ENCODE measurements at regions not wholly inside any gene's neighbourhood (a gene's known extent, or its start where the extent isn't known, plus 50 kb on each side); places are given as distances from the start of the nearest gene placed in this dataset.

DNA sequence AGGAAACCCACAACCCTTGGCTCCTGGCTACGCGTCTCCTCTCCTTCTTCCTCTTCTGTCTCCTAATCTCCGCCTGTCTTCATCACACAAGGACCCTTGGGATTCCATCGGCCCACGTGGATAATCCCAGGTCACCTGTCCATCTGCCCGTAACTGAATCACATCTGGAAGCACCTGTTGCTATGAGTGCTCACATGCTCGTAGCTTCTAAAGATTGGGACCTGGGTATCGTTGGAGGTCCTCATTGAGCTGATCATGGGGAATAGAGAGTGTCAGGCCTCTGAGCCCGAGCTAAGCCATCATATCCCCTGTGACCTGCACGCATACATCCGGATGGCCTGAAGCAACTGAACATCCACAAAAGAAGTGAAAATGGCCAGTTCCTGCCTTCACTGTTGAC, 175.4 kb downstream of the SHOX start:
- no peak for DNase-seq (ENCODE audit: low read depth in 1 of 2, low spot score in 1 of 2)

DNA sequence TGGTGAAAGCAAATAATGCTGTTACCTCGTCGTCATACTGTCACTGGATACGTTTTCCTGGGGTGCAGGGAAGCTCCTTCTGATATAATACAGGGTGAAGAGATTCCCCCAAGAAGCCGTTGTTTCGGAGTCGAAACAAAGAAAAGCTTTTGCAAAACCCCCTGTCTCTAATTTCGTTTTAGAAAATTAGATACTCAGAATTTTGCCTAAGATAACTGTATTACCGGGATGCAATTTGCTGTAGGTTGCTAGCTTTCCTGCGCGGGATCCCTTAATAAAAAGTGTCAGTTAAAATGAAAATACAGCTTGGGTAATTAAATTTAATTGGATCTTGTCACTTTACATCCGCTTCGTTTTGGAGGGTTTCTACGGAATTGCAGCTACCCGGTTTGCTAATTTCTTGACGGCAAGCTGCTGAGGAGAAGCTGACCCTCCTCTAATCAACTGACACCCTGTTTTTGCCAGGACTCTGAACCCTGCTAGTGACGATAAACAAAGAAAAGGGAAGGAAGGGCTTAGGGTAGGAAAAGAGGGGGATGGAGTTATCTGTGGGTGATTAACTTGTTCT, 174.6 kb downstream of the SHOX start:
- DNase-seq (ENCODE audit: low read depth in 1 of 2, low spot score in 1 of 2) = no peak

DNA sequence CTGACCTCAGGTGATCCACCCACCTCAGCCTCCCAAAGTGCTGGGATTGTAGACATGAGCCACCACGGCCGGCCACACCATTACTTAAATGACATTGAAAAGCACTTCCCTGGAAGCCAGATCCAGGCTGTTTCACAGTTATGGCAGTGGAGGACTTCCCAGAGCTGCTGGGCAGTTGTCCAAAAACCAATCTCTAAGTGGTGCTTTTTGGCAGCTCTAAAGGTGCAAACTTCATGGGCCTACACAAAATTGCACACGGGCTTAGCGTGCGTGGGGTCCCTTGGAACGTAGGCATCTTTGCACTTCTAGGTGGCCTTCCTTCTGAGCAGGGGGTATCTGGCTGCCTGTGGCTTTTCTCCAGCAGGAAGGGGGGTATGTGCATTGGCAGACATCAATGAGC, 172.3 kb downstream of the SHOX start:
- no peak for DNase-seq (ENCODE audit: low read depth in 1 of 2, low spot score in 1 of 2)

DNA sequence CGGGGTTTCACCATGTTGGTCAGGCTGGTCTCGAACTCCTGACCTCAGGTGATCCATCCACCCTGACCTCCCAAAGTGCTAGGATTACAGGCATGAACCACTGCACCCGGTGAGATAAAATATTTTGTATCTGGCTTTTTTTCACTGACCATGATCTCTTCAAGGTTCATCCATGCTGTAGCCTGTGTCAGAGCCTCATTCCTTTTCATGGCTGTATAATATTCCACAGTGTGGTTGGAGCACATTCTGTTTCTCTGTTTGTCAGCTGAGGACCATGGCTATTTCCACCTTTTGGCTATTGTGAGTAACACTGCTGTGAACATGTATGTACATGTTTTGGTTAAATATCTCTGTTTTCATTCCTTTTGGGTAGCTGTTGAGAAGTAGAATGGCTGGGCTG, 169.2 kb downstream of the SHOX start:
- DNase-seq (ENCODE audit: low read depth in 1 of 2, low spot score in 1 of 2) = no peak

DNA sequence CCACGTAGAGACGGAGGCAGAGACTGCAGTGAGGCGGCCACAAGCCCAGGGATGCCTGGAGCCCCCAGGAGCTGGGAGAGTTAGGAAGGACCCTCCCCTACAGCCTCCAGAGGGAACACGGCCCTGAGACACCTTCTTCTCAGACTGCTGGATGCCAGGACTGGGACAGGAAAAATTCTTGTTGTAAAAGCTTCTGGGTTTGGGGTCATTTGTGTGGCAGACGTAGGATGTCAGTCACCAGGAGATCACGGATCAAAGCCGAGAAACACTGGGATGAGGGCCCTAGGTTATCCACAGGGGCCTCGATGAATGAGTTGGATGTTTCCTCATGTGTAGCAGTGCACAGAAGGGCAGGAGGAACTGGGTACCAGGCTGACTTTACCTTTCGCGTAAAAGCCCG, 163.7 kb downstream of the SHOX start:
- no peak for DNase-seq (ENCODE audit: low read depth in 1 of 2, low spot score in 1 of 2)

DNA sequence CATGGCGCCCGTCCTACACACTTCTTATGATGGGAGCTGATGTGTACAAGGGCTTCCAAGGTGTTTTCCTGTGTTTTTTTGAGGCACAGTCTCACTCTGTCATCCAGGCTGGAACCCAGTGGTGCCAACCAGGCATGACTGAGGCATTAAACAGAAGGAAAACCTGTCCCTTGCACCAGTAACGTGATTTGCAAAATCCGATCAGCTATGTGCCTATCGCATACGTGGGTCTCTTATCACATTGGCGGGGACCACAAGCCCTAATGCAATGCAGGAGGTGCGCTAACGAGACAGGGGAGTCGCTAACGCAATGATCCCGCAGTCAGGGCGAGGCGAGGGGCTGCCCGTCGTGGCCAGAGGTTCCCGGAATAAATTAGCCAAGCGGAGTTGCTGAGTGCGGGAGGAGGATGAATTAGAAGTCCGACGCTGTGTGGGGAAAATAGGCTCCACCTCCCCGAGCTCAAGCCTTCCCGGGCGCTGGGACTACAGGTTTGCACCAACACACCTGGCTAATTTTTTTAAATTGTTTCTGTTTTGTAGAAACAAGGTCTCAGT, 162.7 kb downstream of the SHOX start:
- DNase-seq (ENCODE audit: low read depth in 1 of 2, low spot score in 1 of 2) = no peak

DNA sequence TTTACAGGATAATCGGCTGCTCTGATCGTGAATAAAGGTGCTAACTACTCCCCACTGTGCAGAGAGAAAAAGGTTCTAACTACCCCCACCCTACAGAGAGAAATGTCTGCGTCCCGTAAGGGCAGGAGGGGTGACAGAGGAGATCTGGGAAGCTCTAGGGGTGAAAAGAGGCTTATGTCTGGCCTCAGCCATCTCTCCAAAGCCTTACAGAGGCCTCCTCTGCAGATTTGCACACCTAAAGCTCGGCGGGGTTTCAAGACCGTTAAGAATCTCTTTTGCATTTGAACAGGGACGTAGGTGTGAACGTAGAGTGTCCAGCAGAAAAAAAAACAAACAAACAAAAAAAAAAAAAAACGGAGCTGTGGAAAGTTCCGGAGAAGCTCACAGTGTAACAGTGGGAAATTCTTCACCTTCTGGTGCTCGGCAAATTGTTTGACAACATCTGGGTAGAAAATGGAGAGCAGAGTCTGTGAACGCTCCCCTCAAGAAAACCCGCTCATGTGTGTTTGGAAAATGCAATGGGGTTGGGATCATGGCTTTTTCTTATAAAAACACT, 161.0 kb downstream of the SHOX start:
- no peak for DNase-seq (ENCODE audit: low read depth in 1 of 2, low spot score in 1 of 2)

DNA sequence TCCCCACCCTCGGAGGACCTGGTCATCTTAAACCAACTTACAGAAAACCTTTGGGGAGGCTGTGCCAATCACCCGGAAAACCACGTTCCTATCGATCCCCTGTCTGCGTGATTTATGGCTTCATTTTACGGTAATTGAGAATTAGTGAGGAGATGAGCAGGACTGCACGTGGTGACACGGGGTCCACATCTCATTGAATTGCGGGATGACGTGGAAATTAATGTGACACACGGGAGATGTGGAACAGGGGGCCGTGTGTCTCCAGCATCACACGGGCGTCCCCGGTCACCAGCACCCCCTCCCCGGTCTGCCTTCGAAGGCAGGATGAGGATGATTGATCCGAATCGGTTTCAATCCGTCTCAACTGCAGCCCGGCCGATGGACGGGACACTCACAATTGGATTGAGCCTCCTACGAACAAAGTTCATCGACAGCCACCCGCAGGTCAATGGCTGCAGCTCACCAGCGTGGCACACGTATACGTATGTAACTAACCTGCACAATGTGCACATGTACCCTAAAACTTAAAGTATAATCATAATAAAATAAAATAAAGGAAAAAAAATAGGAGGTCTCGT, 160.3 kb downstream of the SHOX start:
- DNase-seq (ENCODE audit: low read depth in 1 of 2, low spot score in 1 of 2) = no peak

DNA sequence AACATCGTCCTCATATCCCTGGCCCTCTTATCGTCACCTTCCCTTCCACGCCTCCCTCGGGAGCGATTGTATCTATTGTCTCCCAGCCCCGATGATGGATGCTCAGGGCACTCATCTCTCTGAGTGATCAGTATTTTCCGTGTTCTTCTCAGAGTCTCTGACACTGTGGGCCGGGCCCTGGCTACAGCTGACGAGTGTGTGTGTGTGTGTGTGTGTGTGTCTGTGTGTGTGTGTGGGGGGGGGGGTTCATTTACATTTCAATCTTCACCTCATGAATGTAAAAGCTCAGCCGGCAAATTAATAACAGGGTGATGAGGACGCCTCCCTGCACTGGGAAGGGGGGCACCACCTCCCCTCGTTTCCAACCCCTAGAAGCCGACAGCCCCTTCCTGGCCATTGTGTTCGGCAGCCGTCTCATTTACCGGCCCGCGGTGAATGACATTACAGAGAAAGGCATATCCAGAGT, 159.5 kb downstream of the SHOX start:
- no peak for DNase-seq (ENCODE audit: low read depth in 1 of 2, low spot score in 1 of 2)

DNA sequence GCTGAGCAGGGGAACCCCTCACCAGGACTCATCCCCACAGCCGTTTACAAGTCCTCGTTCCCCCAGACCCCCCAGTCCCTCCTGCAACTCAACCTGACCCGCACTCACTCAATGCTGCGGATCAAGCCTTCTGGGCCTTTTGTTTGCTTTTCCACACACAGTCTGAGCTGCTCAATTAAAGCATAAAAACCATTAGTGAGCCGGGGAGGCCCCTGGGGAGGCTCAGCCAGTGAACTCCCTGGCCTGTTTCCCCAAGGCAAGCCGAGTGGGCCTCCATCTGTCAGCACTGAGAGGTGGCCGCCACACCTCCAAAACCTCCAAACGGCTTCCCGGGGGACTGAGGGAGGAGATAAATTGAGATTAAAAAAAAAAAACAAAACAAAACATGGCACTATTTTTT, 158.5 kb downstream of the SHOX start:
- no peak for DNase-seq (ENCODE audit: low read depth in 1 of 2, low spot score in 1 of 2)

DNA sequence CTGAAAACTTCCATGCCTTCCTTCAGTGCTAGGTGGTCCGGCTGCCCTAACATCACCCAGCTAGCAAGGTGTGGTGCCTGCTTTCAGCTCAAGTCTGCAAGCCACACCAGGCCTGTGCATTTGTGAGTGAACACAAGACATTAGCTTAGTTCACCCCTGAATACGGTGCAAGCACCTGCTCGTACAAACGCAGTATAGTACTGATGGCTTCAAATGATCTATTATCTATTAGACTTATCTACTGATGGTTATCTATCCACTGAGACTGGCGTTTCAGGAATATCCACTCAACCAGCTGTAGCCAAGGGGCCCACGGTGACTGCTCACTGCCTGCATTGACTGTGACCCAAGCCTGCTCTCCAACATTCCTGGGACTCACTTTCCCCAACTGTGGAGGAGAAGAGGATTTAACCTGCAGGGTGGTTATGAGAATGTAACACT, 155.9 kb downstream of the SHOX start:
- no peak for DNase-seq (ENCODE audit: low read depth in 1 of 2, low spot score in 1 of 2)

DNA sequence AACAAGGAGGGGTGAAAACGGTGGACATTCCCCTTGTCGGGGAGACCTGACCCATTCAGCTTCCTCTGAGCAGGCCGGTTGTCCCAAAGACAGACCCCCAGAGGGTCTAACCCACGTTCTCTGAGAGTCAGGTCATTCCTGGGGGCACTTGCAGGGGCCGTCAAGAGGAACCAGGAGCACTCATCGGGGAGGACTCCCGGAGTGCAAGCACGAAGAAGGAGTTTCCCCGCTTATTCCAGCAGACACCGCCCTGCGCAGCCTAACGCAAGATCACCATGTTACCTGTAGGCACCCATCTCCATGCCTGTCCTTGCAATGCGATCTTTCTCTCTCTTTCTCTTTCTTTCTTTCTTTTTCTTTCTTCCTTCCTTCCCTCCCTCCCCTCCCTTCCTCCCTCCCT, 154.2 kb downstream of the SHOX start:
- DNase-seq (ENCODE audit: low read depth in 1 of 2, low spot score in 1 of 2) = no peak

DNA sequence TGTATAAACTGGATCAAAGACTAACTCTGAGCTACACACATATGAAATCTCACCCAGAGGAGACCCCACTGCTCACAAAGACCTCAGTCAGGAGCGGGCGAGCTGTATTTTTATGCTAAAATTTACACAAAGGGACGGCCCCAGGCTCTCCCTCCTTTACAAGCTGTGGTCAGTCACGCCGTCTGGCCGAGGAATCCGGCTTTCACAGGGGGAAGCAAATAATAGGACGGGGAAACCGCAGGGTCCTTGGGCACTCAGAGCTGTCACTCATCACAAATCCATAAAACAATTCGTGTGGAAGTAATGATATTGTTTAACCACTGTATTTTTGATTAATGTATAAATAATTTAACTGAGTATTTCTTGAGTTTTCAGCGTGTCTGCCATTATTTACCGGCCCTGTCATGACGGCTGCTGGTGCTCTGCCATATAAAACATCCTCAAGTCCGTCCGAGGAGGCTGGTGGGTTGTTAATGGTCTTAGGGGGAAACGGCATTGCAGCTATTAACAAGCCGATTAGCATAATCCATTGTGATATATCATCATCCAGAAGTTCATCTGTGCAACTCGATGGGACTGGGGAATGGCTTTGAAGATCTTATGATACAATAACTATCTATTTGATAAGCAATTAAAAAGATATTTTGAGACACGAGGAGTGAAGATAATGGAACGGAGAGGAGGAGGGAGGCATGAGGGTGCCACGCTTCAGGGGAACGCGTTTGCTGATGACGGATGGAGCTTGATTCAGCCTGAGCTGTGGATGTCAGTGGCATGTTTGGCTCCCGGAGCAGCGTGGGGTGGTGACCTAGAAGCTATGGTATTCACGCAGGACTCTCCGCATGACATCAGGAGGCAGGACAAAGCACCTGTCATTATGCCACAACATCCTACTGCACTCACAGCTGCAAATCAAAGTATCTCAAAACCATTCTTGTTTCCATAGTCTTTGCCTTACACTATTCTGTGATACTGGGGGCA, 150.9 kb downstream of the SHOX start:
- no peak for DNase-seq (ENCODE audit: low read depth in 1 of 2, low spot score in 1 of 2)

DNA sequence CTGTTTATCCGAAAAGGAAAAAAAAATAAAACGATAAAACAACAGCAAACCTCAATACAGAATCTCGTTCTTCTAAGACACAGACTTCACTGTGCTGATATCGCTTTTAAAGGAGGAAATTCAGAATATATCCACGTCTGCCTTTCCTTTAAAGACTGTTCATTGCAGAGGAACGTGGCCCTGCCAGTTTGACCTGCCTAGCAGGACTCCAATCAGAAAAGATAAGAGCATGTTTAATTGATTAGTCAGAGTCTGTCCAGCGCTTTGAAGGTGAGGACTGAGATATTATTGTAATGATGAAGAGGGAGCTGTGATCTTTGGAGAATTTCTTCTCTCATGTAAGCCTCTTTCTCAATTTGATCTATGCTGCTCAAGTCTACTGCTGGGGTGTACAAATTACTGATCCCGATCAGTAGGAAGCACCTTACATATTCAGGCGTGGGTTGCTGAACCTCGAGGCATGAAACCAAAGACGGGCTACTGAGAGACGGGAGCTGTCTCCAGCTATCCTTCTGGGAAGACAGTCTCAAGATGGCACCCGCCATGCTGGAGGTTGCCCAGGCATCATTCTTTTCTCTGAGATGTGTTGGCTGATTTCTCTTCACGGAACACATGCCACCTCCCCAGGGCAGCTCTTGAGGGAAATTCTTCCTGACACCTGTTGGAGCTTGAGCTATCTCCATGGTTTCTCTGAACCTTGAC, 146.1 kb downstream of the SHOX start:
- no peak for DNase-seq (ENCODE audit: low read depth in 1 of 2, low spot score in 1 of 2)

DNA sequence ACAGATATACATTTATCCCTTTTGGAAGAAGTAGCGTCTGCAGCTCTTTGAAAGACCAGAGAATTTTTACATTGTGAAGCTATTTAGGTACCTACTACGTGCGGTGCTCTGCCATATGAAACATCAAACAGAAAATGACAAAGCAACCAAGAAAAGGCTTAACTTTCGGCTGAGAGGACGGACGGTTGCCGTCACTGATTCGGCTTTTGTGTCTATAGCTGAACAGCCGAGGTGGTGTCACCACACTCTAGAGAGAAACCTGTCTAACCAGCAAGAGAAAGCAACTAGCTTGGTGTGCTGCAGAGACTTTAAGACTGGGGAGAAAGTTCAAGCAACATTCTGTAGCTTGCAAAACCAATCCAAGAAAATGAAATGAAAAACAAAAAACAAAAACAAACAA, 145.5 kb downstream of the SHOX start:
- DNase-seq (ENCODE audit: low read depth in 1 of 2, low spot score in 1 of 2) = no peak

DNA sequence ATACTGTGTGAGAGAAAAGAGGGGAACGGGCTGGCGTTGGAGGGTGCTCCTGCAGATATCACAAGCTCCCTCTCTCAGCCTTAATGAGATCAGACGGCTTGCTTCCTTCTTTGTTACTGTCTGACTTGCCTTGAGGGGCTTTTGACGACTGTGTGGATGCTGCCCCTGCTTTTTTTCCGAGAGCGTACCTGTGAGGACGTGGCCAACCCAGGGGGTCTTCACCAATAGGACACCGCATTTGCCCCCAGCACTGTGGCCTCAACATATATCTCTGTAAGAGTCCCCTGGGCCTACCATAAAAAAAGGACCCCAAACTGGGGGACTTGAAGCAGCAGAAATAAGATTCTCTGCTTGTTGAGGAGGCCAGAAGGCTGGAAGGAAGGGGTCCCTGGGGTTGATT, 143.9 kb downstream of the SHOX start:
- DNase-seq (ENCODE audit: low read depth in 1 of 2, low spot score in 1 of 2) = no peak

DNA sequence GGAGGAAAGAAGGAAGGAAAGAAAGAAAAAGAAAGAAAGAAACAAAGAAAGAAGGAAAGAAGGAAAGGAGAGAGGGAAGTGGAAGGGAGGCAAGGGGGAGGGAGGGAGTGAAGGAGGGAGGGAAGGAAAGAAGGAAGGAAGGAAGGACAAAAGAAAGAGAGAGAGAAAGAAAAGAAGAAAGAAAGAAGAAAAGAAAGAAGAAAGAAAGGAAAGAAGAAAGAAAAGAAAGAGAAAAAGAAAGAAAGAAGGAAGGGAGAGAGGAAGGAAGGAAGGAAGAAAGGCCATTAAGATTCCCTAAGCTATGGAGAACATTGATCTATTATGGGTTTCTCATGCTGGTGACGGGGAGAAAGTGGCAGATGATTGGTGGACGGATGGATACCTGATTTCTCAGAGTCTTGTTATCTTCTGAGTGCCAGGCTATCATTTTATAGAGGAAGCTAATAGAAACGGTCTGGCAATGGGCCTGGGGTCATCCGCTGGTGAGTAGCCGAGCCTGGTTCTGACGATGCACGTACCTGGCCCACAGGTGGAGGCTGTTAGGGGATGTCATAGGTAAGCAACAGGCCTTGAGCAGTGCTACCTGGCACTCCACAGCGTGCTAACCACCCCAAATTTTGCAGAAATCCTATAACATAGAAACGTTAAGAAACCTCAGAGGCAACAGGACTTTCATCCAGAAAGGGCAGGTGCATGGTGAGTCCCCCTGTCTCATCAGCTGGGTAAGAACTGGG, 142.9 kb downstream of the SHOX start:
- no peak for DNase-seq (ENCODE audit: low read depth in 1 of 2, low spot score in 1 of 2)

DNA sequence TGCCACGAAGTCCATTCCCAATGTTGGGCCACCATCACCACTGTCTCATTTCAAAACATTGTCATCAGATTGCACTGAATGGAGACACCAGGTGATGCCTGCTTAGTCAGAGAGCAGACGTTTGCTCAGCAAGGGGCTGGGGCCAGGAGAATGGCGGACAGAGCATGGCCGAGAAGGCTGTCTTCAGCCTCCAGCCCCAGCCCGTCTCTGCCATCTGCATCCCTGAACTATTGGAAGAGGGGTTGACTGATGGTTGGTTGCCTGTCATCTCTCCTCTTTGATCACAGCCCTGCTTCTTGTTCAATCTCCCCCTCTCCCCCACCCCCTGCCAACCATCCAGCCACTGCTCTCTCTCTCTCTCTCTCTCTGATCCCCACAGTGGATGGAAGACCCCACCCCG, 140.9 kb downstream of the SHOX start:
- DNase-seq (ENCODE audit: low read depth in 1 of 2, low spot score in 1 of 2) = no peak

DNA sequence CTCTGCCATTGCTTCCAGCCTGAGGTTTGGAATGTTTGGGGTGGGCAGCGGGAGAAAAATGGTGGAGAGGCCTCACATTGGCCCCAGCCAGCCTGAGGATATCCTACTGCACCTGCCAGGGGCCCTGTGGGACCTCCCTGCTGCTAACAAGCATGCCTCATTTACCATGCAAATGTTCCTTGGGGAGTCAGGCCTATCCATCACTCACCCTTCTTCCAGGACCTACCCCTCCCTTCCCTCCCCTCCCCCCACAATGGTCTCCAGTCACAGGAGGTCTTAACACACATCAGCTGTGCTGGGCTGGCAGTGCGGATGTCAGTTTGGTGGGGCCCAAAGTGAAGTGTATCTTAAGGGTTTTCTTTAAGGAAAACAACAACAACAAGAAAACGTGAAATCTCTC, 139.2 kb downstream of the SHOX start:
- no peak for DNase-seq (ENCODE audit: low read depth in 1 of 2, low spot score in 1 of 2)

DNA sequence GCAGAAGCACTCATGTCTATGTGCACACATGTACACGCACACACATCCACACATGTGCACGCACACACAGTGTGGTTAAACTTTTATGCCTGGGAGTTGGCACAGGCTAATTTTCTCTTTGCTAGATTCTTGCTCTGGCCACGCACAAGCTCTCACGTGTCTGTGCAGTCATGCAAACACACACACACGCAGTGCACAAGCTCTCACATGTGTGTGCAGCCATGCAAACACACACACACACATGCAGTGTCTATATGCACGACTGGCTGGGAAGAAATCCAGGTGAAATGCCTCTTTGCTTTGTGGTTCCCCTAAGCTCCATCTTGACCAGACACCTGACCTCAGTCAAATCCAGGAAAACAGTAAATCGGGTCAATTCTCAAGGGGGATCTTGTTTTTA, 138.0 kb downstream of the SHOX start:
- DNase-seq (ENCODE audit: low read depth in 1 of 2, low spot score in 1 of 2) = no peak
